Skin epidermis (tissue), 12 donors: ENCODE measurements at regions not wholly inside any gene's neighbourhood (a gene's known extent, or its start where the extent isn't known, plus 50 kb on each side); places are given as distances from the start of the nearest gene placed in this dataset.

ENCODE experiments used
- H3K27ac ChIP-seq, 21 experiments: fragments of 200-600 bp; sonication (generic) in 11 of 21; one replicate each; pipeline ENCODE4 v1.5.0; 2020; ENCODE audit warnings: mild to moderate bottlenecking in 3 of 21, inconsistent platforms in 2 of 21, moderate library complexity in 2 of 21
- H3K4me3 ChIP-seq, 7 experiments: fragments of 200-600 bp; sonication (generic) in 2 of 7; one replicate each; pipeline ENCODE4 v1.5.0; 2020; ENCODE audit warnings: inconsistent platforms in 2 of 7, mild to moderate bottlenecking in 2 of 7, moderate library complexity in 1 of 7

DNA sequence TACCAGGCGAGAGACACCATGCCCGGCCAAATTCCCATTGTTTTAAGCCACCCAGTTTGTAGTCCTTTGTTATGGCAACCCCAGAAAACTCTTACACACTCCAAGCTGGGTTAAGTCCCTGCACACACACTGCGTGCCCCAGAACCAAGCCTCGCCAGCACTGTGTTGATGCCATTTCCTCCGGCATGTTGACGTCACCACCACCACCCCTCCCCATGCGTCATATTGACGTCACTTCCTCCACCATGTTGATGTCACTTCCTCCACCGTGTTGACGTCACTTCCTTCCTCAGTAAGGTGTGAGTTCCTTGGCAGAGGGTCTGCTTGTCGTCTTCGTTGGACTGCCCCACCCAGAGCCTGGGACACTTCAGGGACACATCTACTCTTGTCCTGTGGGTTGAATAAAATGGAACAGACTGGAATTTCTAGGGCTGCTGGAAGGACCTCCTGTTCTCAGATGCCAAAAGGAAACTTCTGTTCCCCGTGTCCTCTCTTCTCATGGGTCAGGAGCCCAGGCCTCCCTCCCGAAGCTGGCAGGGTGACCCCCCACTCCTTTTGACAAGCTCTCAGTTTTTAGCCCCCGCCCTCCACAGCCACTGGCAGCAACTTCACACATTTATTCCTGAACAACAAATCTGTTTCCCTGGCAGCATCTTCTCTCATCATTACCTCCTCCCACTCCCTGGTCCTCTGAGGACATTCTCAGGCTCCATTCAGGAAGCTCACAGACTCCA lies 643.3 kb downstream of the NPHP4 start:
- Histone ChIP-seq H3K4me3 (no peak overlapping the region), H3K27ac (no peak overlapping the region)

DNA sequence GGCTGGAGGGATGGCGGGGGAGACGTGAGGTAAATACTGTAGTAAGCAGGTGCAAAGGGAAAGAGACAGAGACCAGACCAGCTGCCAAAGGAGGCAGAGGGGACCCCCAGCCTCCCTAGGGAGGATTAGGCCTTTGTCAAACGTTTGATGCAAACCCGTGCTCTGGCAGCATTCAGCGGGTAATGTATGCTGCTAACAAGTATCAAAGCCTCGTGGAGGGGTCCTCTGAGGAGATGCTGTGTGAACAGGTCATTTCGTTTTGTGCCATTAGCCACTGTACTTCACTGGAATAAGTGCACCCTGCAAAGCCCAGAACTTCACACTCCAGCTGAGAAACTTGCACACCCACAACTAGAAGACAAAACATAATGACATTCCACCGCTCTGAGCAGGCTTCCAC lies 644.5 kb downstream of the NPHP4 start:
- no peak overlapping the region for H3K27ac ChIP-seq
- H3K4me3 ChIP-seq = no peak overlapping the region

DNA sequence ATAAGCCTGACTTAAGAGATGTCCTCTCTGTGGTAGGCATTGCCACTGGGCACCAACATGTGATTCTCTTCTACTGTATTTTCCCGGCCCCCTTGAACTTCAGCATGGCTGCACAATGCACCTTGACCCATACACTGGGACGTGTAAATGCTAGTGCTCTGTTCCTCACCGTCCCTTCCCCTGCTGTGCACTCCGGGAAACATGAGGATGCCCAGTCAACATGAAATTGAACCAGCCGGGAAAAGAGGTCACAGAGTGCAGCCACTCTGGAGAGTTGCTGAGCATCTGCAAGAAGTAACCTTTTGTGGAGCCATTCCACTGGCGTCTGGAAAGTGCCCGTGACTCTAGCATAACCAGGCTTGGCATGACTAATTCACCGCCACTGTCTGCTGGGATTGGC lies 646.7 kb downstream of the NPHP4 start:
- H3K27ac ChIP-seq = no peak overlapping the region

DNA sequence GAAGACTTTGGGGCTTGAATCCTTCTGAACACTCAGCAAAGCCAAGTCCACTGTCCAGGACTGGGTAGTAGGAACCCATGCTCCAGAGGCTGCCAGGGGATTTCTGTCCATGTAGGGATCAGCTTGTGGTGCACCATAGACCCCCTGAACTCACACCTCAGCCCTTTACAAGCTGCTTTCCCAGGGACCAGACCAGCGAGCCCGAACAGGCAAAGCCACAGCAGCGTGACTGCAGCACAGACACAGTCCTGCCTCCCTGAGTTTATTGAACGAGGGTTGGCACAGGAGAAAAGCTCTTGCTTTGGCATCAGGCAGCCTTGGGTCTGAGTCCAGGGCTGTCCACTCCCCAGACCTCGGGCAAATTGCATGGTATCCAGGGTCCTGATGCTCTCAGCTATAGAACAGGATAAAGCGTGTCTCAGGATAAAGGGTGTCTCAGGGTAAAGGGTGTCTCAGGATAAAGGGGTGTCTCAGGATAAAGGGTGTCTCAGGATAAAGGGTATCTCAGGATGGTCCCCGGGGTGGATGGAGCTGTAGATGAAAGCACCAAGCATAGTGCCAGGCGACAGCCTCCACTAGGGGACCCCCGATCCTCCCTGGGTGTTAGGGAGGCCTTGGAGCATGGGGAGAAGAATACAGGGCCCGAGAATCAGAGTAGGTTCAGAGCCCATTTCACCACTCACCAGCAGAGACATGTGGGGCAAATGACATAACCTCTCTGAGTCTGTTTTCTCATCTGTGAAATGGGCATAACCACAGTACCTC lies 648.8 kb downstream of the NPHP4 start:
- Histone ChIP-seq H3K4me3 (no peak overlapping the region), H3K27ac (no peak overlapping the region)

More for the DNA sequence above, 646.7 kb downstream of the NPHP4 start:
- H3K4me3 ChIP-seq = no peak overlapping the region

DNA sequence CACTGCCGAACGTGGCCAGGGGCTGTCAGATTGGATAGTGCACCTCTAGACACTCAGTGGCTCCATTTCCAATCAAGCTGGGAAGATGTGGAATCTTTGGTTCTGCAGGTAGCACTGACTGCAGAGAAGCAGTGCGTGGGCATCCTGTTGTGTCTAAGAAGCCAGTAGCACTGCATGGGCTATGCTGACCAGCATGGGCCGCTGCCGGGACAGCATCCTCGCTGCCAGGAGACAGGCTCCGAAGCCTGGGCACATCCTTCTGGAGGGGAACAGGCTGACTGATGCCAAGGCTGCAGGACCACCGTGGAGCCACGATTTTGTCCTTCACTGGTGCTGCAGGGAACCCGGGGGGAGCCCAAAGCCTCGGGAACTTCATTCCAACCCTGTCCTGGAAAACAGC lies 649.4 kb downstream of the NPHP4 start:
- Histone ChIP-seq H3K27ac (no peak overlapping the region), H3K4me3 (no peak overlapping the region)

DNA sequence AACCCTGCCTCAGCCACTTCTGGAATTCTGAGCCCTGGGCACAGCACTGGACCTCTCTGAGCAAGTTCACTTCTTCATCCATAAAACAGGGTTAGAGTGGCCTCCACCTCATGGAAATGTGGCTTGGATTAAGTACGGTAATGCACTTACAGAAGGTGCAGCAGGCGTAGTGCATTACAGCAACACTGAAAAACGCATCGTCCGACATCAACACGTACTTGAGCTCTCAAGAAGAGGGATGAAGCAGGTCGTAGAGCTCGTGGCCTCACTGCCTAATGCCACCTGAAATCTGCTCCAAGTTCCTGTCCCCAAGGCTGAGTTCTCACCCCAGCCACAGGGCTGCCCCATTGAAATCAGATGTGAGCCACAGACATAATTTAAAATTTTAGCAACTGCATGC lies 650.1 kb downstream of the NPHP4 start:
- Histone ChIP-seq H3K27ac (no peak overlapping the region), H3K4me3 (no peak overlapping the region)

DNA sequence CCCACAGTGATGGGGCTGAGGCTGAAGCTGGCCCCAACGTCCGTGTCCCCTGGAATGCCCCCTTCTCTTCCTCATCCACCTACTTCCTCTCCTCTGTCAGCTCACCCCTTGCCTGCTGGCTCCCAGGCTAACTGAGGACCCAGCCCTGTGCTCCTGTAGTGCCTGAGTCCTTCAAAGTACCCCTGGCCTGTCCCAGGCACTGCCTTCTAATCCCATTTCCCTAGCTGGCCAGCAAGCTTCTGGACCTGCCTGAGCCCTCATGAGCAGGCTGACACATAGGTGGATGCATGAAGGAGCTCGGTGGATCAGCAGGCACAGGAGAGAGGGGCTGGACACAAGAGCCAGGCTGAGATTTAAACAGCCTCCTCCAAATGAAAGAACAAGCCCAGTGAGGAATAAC lies 650.8 kb downstream of the NPHP4 start:
- no peak overlapping the region for H3K4me3 ChIP-seq

DNA sequence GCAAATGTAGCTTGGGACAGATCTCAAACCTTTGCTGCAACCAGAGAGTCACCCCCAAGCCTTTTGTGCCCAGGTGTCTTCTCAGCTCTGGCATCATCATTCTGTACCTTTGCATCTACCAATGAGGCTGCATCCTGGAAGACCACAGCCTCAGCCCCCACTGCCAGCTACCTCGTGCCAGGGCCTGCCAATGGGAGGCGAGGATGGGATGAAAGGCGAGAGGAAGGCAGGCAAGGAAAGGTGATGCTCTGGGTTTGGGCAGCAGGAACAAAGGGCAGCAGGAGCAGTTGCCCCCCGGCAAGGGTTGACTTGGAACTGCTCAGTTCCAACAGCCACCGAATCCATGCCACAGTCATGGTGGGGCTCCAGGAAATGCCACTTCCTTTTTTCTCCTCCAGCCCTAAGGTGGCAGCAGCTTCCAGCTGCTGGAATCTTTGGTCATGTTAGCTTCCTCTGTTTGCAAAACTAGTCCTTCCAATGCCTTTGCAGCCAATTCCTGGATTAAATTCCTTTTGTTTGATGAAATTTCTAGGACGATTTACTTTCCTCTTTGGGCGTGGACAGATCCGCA lies 651.6 kb downstream of the NPHP4 start:
- H3K4me3 ChIP-seq = no peak overlapping the region
- H3K27ac ChIP-seq = no peak overlapping the region

More for the DNA sequence above, 650.8 kb downstream of the NPHP4 start:
- no peak overlapping the region for H3K27ac ChIP-seq

DNA sequence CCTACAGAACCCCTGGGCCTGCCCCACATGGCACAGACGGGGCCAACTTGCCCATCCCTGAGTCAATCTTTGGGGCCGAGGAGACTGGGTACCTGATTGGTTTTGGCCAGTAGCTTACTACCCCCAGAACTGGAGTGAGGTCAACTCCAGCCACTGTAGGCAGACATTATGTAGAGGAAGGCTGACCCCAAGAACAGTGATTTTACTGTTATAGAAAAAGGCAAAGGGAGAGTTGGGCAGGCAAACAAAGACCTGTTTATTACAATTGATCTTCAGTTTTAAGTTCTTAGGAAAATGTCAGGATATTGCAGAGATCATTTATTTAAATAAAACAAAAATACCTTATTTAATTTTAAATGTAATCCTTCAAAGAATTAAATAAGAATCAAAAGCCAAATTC lies 653.8 kb downstream of the NPHP4 start:
- H3K27ac ChIP-seq = no peak overlapping the region

DNA sequence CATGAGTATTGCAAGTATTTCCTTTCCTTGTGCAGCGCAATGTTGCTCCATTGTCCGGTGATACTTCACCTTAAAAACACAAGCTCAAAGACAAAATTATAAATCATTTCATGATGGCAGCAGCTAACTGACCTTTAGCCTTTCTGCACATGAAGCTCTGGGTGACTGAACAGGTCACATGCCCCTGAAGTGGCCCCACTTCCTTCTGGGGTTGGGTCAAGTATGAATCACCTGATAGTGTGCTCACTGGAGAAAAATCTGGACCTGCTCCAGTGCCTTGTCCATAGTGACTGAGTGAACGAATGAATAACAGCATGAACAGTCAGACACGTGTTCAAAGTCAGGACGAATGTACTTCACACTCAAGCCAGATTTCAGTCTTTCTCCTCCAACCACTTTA lies 658.9 kb downstream of the NPHP4 start:
- no peak overlapping the region for H3K27ac ChIP-seq
- H3K4me3 ChIP-seq = no peak overlapping the region

More for the DNA sequence above, 653.8 kb downstream of the NPHP4 start:
- H3K4me3 ChIP-seq = no peak overlapping the region

DNA sequence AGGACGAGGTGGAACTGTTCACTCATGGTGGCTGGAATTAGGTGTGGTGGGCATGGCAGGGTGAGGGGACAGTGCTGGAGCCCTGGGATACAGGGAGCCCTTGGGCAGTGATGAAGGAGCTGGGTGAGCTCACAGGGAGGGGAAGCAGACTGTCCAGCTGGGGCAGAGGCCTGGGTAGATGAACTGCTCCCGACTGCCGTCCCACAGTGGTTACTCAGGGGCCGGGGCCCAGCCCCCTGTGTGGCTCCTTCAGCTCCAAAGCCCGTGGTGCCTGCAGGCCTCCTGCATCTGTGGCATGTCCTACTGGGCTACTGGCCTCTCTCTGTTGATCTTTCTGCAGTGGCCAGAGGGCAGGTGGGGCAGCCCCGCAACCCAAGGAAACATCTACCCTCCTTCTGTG lies 661.1 kb downstream of the NPHP4 start:
- no peak overlapping the region for H3K27ac ChIP-seq
- H3K4me3 ChIP-seq = no peak overlapping the region

DNA sequence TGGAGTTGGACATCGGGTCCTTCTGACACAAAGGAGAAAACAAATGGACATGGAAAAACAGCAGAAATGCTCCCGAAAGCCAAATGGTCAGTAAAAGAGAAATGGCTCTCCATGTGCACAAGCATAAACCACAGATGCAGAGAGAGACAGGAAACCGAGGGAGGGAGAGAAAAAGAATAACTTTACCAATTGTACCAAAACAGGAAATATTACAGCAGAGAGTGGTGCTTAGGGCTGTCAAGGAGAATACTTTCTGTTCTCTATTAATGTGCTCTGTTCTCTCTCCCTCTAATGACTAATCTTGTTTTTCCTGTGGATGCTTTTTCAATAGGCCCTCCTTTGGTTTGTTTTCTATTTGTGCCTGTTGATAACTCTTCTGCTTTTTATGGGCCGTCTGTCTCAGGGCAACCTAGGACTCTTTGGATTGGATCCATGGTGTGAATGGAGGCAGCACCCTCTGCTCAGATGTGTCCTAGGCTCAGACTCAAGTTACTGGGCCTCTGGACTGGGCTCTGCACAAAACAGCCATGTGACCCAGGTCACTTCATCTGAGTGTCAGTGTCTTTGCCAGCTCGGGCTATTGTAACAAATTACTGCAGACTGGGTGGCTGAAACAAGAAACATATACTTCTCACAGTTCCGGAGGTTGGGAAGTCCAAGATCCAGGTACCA lies 663.0 kb downstream of the NPHP4 start:
- Histone ChIP-seq H3K27ac (peak overlapping the region in 5 of 21 experiments; percentile 18 to 75 (median 55)), H3K4me3 (no peak overlapping the region)

DNA sequence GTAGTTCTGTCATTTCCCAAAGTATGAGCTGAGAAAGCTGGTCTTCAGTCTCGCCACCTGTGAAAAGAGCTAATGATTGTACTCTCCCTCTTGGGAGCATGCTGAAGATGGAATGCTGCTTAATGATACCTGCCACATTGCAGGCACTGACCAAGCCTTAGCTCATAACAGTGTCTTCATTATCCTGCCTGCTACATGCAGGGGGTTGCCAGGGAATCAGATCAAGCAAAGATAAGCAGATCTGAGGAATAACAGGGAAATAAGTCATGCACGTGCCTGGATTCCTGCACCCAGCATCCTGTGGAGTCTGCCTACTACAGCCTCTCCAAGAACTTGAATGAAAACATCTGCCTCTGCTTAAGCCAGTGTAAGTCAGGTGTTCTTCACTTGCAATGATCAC lies 667.3 kb downstream of the NPHP4 start:
- Histone ChIP-seq H3K4me3 (no peak overlapping the region), H3K27ac (no peak overlapping the region)

DNA sequence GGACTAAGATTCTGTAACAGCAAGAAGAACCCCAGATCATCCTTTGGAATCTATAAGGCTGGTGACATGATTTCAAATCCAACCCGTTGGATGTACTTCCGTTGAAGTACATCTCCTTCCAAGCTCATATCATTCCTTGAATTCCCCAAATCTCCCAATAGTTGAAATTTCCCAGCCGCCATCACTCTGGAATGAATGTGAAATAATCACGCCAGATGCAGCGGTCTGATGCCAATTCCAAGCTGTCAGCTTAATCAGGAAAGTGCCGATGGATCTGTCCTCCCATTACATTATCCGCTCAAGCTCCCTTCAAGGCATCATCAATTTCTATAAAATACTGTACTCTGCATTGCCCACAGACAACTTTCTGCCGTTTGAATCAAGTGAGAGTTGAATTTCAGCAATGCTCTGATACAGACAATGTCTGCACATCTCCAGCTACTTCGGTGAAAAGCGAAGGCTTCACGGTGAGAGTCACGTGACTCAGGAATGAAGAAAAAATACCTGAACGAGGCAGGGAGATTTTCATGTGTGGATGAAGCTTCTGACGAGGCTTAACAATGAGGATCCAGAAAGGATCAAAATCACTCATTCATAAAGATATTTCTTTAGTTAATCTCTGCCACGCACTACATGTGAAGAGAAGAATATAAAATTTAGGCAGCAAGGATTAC lies 663.9 kb downstream of the AJAP1 start:
- no peak overlapping the region for H3K4me3 ChIP-seq

DNA sequence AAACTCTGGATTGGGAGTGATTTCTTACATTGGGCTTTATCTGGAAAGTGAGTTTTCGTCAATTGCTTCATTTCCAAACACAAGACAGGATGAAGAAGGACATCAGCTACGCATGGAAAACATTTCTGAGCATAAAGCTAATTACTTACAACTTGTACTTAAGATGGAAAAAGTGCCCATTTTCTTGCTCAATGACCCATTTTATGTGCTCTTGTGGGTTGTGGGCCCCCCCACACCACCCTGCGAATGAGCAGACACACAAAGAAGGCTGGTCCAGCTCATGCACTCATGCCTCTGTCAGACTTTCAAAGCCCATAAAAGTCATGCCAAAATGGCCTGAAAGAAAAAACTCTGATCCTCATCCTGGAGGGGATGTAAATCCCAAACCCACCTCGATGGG lies 663.0 kb downstream of the AJAP1 start:
- H3K27ac ChIP-seq = no peak overlapping the region

More for the DNA sequence above, 663.9 kb downstream of the AJAP1 start:
- no peak overlapping the region for H3K27ac ChIP-seq

DNA sequence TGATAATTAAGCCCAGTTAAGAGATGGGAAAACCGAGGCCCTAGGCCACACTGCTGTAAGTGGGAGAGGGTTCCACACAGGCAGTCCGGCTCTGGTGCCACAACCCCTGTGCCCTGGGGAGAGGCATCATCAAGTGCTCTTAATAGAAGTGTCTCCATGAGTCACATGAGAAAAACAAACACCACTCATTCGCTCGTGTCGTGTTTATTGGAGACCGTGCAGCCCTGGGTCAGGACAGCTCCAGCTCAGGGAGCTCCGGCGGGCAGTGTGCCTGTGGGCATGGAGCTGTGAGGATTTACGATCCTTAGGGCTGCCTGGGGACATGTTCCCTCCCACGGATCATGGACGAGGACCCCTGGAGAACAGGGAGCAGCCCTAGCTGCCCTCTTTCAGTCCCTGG lies 658.5 kb downstream of the AJAP1 start:
- H3K27ac ChIP-seq = no peak overlapping the region
- H3K4me3 ChIP-seq = no peak overlapping the region

More for the DNA sequence above, 663.0 kb downstream of the AJAP1 start:
- no peak overlapping the region for H3K4me3 ChIP-seq

DNA sequence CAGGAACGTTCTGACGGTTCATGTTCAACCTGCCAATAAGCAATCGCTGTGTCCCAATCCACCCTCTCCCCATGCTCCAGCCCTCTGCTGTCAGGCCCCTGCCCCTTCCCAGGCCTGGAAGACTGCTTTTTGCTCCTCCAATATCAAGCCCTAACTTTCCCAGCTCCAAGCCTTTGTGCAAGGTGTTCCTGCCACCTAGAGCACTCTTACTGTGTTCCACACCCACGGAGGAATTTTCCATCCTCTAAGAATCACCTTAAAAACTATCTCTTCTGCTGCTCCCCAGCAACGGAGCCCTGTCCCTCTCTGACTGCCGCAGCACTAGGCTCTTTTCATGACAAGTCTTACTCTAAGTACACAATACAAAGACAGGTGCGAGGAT lies 657.9 kb downstream of the AJAP1 start:
- H3K4me3 ChIP-seq = no peak overlapping the region
- H3K27ac ChIP-seq = no peak overlapping the region

DNA sequence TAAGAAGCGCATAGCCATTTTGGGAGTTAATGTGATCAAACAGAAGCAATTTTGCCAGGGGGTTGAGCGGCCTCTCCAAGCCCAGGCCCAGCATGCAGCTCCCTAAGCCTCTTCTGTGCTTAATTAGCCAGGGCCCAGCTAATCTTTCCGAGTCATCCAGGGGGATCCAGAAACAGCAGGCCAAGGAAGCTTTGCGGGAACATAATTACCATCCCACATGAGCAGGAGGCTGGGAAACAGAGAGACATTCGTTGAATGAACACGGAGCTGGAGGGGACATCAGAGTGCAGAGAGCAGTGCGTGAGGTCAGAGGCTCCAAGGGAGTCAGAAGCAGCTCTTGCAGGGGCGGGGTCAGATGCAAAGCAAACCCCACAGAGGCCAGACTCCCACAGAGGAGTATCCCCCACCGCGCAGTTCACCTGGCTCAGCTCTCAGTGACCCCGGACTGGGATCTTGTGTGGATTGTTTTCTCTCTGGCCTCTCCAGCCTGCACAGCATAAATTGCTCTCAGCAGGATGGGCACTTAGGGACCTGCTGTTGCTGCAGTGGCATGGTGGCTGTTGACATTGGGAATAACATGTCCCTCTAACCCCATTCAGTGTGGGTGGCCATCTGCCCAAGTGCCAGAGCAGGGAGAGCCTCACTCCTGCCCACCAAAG lies 657.4 kb downstream of the AJAP1 start:
- Histone ChIP-seq H3K4me3 (no peak overlapping the region), H3K27ac (no peak overlapping the region)

DNA sequence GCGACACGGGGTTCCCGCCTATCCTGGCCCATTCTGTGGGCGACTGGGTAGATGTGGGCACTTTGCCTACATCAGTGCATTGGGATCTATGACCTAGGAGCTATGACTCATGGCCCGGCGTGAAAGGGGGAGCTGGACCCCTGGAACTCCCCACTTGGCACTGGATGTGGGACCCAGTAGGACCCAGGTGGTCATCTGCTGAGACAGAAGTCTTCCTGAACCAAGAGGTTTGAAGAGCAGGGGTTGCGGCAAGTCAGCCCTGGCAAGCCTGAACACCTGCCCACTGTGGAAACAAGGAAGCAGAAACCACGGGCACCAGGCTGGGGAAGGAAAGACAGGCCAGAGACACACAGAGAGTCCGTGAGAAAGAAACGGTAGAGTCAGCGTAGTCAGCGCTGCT lies 656.7 kb downstream of the AJAP1 start:
- H3K4me3 ChIP-seq = no peak overlapping the region
- H3K27ac ChIP-seq = no peak overlapping the region
